Endodermal cell (in vitro differentiated cells): ENCODE measurements at regions not wholly inside any gene's neighbourhood (a gene's known extent, or its start where the extent isn't known, plus 50 kb on each side); places are given as distances from the start of the nearest gene placed in this dataset.

Source experiments
- DNase-seq: peaks from one replicate; pipeline ENCODE4 v3.0.0-alpha.2; 2017
- H3K27ac ChIP-seq: 2 replicates; pipeline ENCODE4 v1.5.1; 2013; ENCODE audit warnings: mild to moderate bottlenecking, low read depth, low read length, moderate library complexity
- H3K27me3 ChIP-seq: 2 replicates; pipeline ENCODE4 v1.6.1; 2013; ENCODE audit warnings: mild to moderate bottlenecking, low read length, moderate library complexity; ENCODE audit not compliant: insufficient read depth, control insufficient read depth, poor library complexity, severe bottlenecking
- H3K36me3 ChIP-seq: 2 replicates; pipeline ENCODE4 v1.7.0; 2013; ENCODE audit warnings: mild to moderate bottlenecking, low read length, moderate library complexity; ENCODE audit not compliant: control insufficient read depth, insufficient read depth
- H3K4me1 ChIP-seq: one replicate; pipeline ENCODE4 v1.7.0; 2013; ENCODE audit warnings: low read length; ENCODE audit not compliant: control insufficient read depth, insufficient read depth
- H3K4me3 ChIP-seq: 2 replicates; pipeline ENCODE4 v1.5.1; 2013; ENCODE audit warnings: mild to moderate bottlenecking, low read length, moderate library complexity
- H3K9ac ChIP-seq: 2 replicates; pipeline ENCODE4 v1.6.1; 2013; ENCODE audit warnings: mild to moderate bottlenecking, low read length, moderate library complexity; ENCODE audit not compliant: poor library complexity, severe bottlenecking; ENCODE audit errors: extremely low read depth
- H3K9me3 ChIP-seq: 2 replicates; pipeline ENCODE4 v1.6.1; 2013; ENCODE audit warnings: mild to moderate bottlenecking, low read length, moderate library complexity; ENCODE audit not compliant: control insufficient read depth
- H3K27ac Mint-ChIP-seq: 2 replicates; pipeline ENCODE4 v1.8.0; 2020; ENCODE audit warnings: mixed read lengths
- H3K27me3 Mint-ChIP-seq: 2 replicates; pipeline ENCODE4 v1.8.0; 2021; ENCODE audit warnings: mild to moderate bottlenecking, mixed read lengths; ENCODE audit not compliant: insufficient read depth
- H3K36me3 Mint-ChIP-seq: 2 replicates; pipeline ENCODE4 v1.8.0; 2020; ENCODE audit warnings: low read depth, mixed read lengths
- H3K4me1 Mint-ChIP-seq: 2 replicates; pipeline ENCODE4 v1.8.0; 2020; ENCODE audit warnings: mixed read lengths
- H3K4me3 Mint-ChIP-seq: 2 replicates; pipeline ENCODE4 v1.8.0; 2020; ENCODE audit warnings: mild to moderate bottlenecking, moderate library complexity, mixed read lengths
- H3K9me3 Mint-ChIP-seq: 2 replicates; pipeline ENCODE4 v1.8.0; 2020; ENCODE audit warnings: mild to moderate bottlenecking, mixed read lengths
- CTCF ChIP-seq: fragments of 200-600 bp; sonication (generic); conservative IDR thresholded peaks from 2 replicates; pipeline ENCODE4 v1.5.0; 2021; ENCODE audit warnings: antibody characterized with exemption, mild to moderate bottlenecking
- WGBS, 2 experiments: methylation state at CpG; one replicate each; pipeline versions ENCODE4 v1.1.5 to v1.1.7; 2013; ENCODE audit warnings: missing lambda C conversion rate in 2 of 2, mixed read lengths in 1 of 2; ENCODE audit not compliant: insufficient coverage in 1 of 2, insufficient read length in 1 of 2; 5-methylcytosine and 5-hydroxymethylcytosine counted together

GRCh38 chr21:25273959-25274358 is 333.3 kb downstream of the MRPL39 start:
- Mint-ChIP-seq H3K27me3 (no peaks in the 10 kb centered on the region), H3K27ac (no peak overlapping the region), H3K4me3 (no peak overlapping the region), H3K9me3 (peaks cover 20% of the 10 kb centered on the region), H3K4me1 (no peaks in the 10 kb centered on the region), H3K36me3 (no peaks in the 10 kb centered on the region)
- Histone ChIP-seq H3K27ac (no peak overlapping the region), H3K4me1 (no peaks in the 10 kb centered on the region), H3K9ac (no peak overlapping the region), H3K36me3 (no peaks in the 10 kb centered on the region), H3K4me3 (no peak overlapping the region), H3K27me3 (no peaks in the 10 kb centered on the region), H3K9me3 (no peaks in the 10 kb centered on the region)
- TF ChIP-seq CTCF: no peak
- WGBS, 2 experiments: 86% methylated on average over 1 of the region's 1 CpG; no CpG with 5 or more reads in 1 of the 2 experiments
- no peak for DNase-seq

GRCh38 chr21:25254491-25255174 is 352.6 kb downstream of the MRPL39 start:
- Histone ChIP-seq H3K27ac (no peak overlapping the region), H3K4me3 (no peak overlapping the region), H3K27me3 (no peaks in the 10 kb centered on the region), H3K4me1 (peaks cover 5% of the 10 kb centered on the region), H3K36me3 (no peaks in the 10 kb centered on the region), H3K9me3 (no peaks in the 10 kb centered on the region), H3K9ac (no peak overlapping the region)
- Mint-ChIP-seq H3K36me3 (no peaks in the 10 kb centered on the region), H3K4me1 (peaks cover 4% of the 10 kb centered on the region), H3K27me3 (peaks cover 5% of the 10 kb centered on the region), H3K27ac (no peak overlapping the region), H3K9me3 (peaks cover 56% of the 10 kb centered on the region), H3K4me3 (no peak overlapping the region)
- DNase-seq: no peak
- TF ChIP-seq CTCF: no peak
- 70 to 72% methylated on average over 4 to 5 of the region's 5 CpGs for WGBS, 2 experiments

GRCh38 chr21:25246546-25246945 is 360.7 kb downstream of the MRPL39 start:
- H3K27me3 ChIP-seq: no peaks in the 10 kb centered on the region
- H3K4me1 ChIP-seq: no peaks in the 10 kb centered on the region
- Mint-ChIP-seq H3K36me3 (no peaks in the 10 kb centered on the region), H3K27me3 (peaks cover 2% of the 10 kb centered on the region), H3K4me3 (no peak overlapping the region), H3K4me1 (no peaks in the 10 kb centered on the region), H3K27ac (no peak overlapping the region), H3K9me3 (peaks cover 42% of the 10 kb centered on the region)
- 91 to 100% methylated on average over 1 of the region's 1 CpG for WGBS, 2 experiments
- no peak overlapping the region for H3K27ac ChIP-seq
- H3K36me3 ChIP-seq: no peaks in the 10 kb centered on the region
- no peak for DNase-seq
- no peak overlapping the region for H3K4me3 ChIP-seq
- no peak overlapping the region for H3K9ac ChIP-seq
- H3K9me3 ChIP-seq: no peaks in the 10 kb centered on the region
- no peak for TF ChIP-seq CTCF
